ENCODE measurements at regions not wholly inside any gene's neighbourhood (a gene's known extent, or its start where the extent isn't known, plus 50 kb on each side); places are given as distances from the start of the nearest gene placed in this dataset.

- Mint-ChIP-seq H3K4me3 (no peak overlapping the region), H3K9me3 (no peaks in the 10 kb centered on the region), H3K4me1 (no peaks in the 10 kb centered on the region; the same call in 2 of the 3 replicates), H3K27me3 (ENCODE audit: insufficient read depth, low read depth, poor library complexity) (peaks cover 2% of the 10 kb centered on the region), H3K36me3 (ENCODE audit: low read depth) (no peaks in the 10 kb centered on the region), H3K27ac (no peak overlapping the region)
- no peak for TF ChIP-seq STAT1 (IDR thresholded peaks at IDR 0.05; ENCODE audit: unreplicated experiment)
- no peak for TF ChIP-seq CREB1 (CRISPR knock-in tag; IDR thresholded peaks at IDR 0.05; ENCODE audit: low read depth)
- TF ChIP-seq ETS1 (IDR thresholded peaks at IDR 0.05) = no peak
- TF ChIP-seq EZH2 (IDR thresholded peaks at IDR 0.05; ENCODE audit: low read depth, unreplicated experiment) = no peak
- no peak for TF ChIP-seq EZH2phosphoT487 (IDR thresholded peaks at IDR 0.05; ENCODE audit: unreplicated experiment)
- TF ChIP-seq CTCF (conservative IDR thresholded peaks at IDR 0.05; ENCODE audit: low read depth in 2 of 2) = no peak
- TF ChIP-seq NANOG (IDR thresholded peaks at IDR 0.05; ENCODE audit: borderline replicate concordance) = no peak
- TF ChIP-seq POLR2AphosphoS5 (IDR thresholded peaks at IDR 0.05; ENCODE audit: low read depth) = no peak
- no peak for TF ChIP-seq JUNB (IDR thresholded peaks at IDR 0.05; ENCODE audit: unreplicated experiment)
- TF ChIP-seq ZNF331 (CRISPR knock-in tag; IDR thresholded peaks at IDR 0.05; ENCODE audit: low read depth) = no peak
- no peak for TF ChIP-seq ZNF462 (CRISPR knock-in tag; IDR thresholded peaks at IDR 0.05)
- TF ChIP-seq REST (IDR thresholded peaks at IDR 0.05; ENCODE audit: unreplicated experiment) = no peak
- DNase-seq (ENCODE audit: low spot score) = no peak
- Histone ChIP-seq H3F3A (replicated peaks; ENCODE audit: low read depth) (no peaks in the 10 kb centered on the region), H3K4me3 (no peak overlapping the region), H4K20me1 (replicated peaks; ENCODE audit: insufficient read depth) (no peaks in the 10 kb centered on the region), H3K4me2 (no peak overlapping the region), H3K79me2 (replicated peaks; ENCODE audit: insufficient read depth) (no peaks in the 10 kb centered on the region), H2AFZ (peak overlapping the region; percentile 59; the same call in 1 of the 2 replicates), H3K27me3 (ENCODE audit: insufficient read depth) (no peaks in the 10 kb centered on the region), H3K9me2 (ENCODE audit: insufficient read depth) (0 out of 2 replicates have a peak, but pooled peaks cover 7% of the 10 kb centered on the region), H3K4me1 (ENCODE audit: insufficient read depth) (no peaks in the 10 kb centered on the region), H3K27ac (ENCODE audit: low read depth) (no peak overlapping the region), H3K36me3 (ENCODE audit: insufficient read depth) (no peaks in the 10 kb centered on the region)
- no peak for ATAC-seq
Observed at GRCh38 chr13:59343132-59343531, 820.6 kb downstream of the DIAPH3 start.

Data from GM23338 (cell line).